ENCODE measurements at regions not wholly inside any gene's neighbourhood (a gene's known extent, or its start where the extent isn't known, plus 50 kb on each side); places are given as distances from the start of the nearest gene placed in this dataset.

- Histone ChIP-seq H3K4me1 (ENCODE audit: insufficient read depth, low read length) (no peaks in the 10 kb centered on the region), H3K27ac (ENCODE audit: low read depth, low read length) (no peak overlapping the region), H3K9me3 (ENCODE audit: low read depth, low read length) (no peaks in the 10 kb centered on the region), H4K20me1 (ENCODE audit: insufficient read depth, low read length) (no peaks in the 10 kb centered on the region), H3K79me2 (ENCODE audit: insufficient read depth, low read length) (no peaks in the 10 kb centered on the region), H3K36me3 (ENCODE audit: insufficient read depth, low read length) (no peaks in the 10 kb centered on the region), H2AFZ (ENCODE audit: low read length) (no peak overlapping the region), H3K4me2 (ENCODE audit: insufficient read depth, low read length) (no peak overlapping the region), H3K27me3 (ENCODE audit: insufficient read depth, low read length) (no peaks in the 10 kb centered on the region), H3K4me3 (ENCODE audit: insufficient read depth, low read length) (no peak overlapping the region)
- no peak for TF ChIP-seq CTCF (IDR thresholded peaks at IDR 0.05; ENCODE audit: extremely low read depth, low read depth, low read length)
- DNase-seq (ENCODE audit: insufficient read length, low spot score, missing footprints) = no peak
These were observed 1505.5 kb upstream of the TMEM132C start for GRCh38 chr12:126761420-126761819.

- Histone ChIP-seq H3K27me3 (ENCODE audit: insufficient read depth, low read length) (no peaks in the 10 kb centered on the region), H4K20me1 (ENCODE audit: insufficient read depth, low read length) (no peaks in the 10 kb centered on the region), H3K36me3 (ENCODE audit: insufficient read depth, low read length) (no peaks in the 10 kb centered on the region), H2AFZ (ENCODE audit: low read length) (no peak overlapping the region), H3K4me1 (ENCODE audit: insufficient read depth, low read length) (no peaks in the 10 kb centered on the region), H3K79me2 (ENCODE audit: insufficient read depth, low read length) (no peaks in the 10 kb centered on the region), H3K27ac (ENCODE audit: low read depth, low read length) (no peak overlapping the region), H3K4me2 (ENCODE audit: insufficient read depth, low read length) (no peak overlapping the region), H3K4me3 (ENCODE audit: insufficient read depth, low read length) (no peak overlapping the region), H3K9me3 (ENCODE audit: low read depth, low read length) (no peaks in the 10 kb centered on the region)
- TF ChIP-seq CTCF (IDR thresholded peaks at IDR 0.05; ENCODE audit: extremely low read depth, low read depth, low read length) = no peak
- DNase-seq (ENCODE audit: insufficient read length, low spot score, missing footprints) = no peak
These were observed 1504.8 kb upstream of the TMEM132C start for GRCh38 chr12:126762150-126762549.

- Histone ChIP-seq H3K4me1 (ENCODE audit: insufficient read depth, low read length) (no peaks in the 10 kb centered on the region), H3K36me3 (ENCODE audit: insufficient read depth, low read length) (no peaks in the 10 kb centered on the region), H2AFZ (ENCODE audit: low read length) (no peak overlapping the region), H3K27ac (ENCODE audit: low read depth, low read length) (no peak overlapping the region), H4K20me1 (ENCODE audit: insufficient read depth, low read length) (no peaks in the 10 kb centered on the region), H3K9me3 (ENCODE audit: low read depth, low read length) (no peaks in the 10 kb centered on the region), H3K27me3 (ENCODE audit: insufficient read depth, low read length) (no peaks in the 10 kb centered on the region), H3K4me2 (ENCODE audit: insufficient read depth, low read length) (no peak overlapping the region), H3K4me3 (ENCODE audit: insufficient read depth, low read length) (no peak overlapping the region), H3K79me2 (ENCODE audit: insufficient read depth, low read length) (no peaks in the 10 kb centered on the region)
- no peak for TF ChIP-seq CTCF (IDR thresholded peaks at IDR 0.05; ENCODE audit: extremely low read depth, low read depth, low read length)
- no peak for DNase-seq (ENCODE audit: insufficient read length, low spot score, missing footprints)
These were observed 1503.6 kb upstream of the TMEM132C start for GRCh38 chr12:126763359-126763758.

- Histone ChIP-seq H3K4me3 (ENCODE audit: insufficient read depth, low read length) (no peak overlapping the region), H3K36me3 (ENCODE audit: insufficient read depth, low read length) (no peaks in the 10 kb centered on the region), H3K4me1 (ENCODE audit: insufficient read depth, low read length) (no peaks in the 10 kb centered on the region), H3K27me3 (ENCODE audit: insufficient read depth, low read length) (no peaks in the 10 kb centered on the region), H3K4me2 (ENCODE audit: insufficient read depth, low read length) (no peak overlapping the region), H4K20me1 (ENCODE audit: insufficient read depth, low read length) (no peaks in the 10 kb centered on the region), H3K9me3 (ENCODE audit: low read depth, low read length) (no peaks in the 10 kb centered on the region), H3K27ac (ENCODE audit: low read depth, low read length) (no peak overlapping the region), H3K79me2 (ENCODE audit: insufficient read depth, low read length) (no peaks in the 10 kb centered on the region), H2AFZ (ENCODE audit: low read length) (no peak overlapping the region)
- DNase-seq (ENCODE audit: insufficient read length, low spot score, missing footprints) = no peak
- TF ChIP-seq CTCF (IDR thresholded peaks at IDR 0.05; ENCODE audit: extremely low read depth, low read depth, low read length) = no peak
These were observed 1499.6 kb upstream of the TMEM132C start for GRCh38 chr12:126767334-126767733.
